ENCODE measurements at regions not wholly inside any gene's neighbourhood (a gene's known extent, or its start where the extent isn't known, plus 50 kb on each side); places are given as distances from the start of the nearest gene placed in this dataset.

- no peak for TF ChIP-seq CTCF (IDR thresholded peaks at IDR 0.05; ENCODE audit: low read depth, low read length, missing input control)
- no peak for TF ChIP-seq MAX (IDR thresholded peaks at IDR 0.05)
- no peak for TF ChIP-seq RAD21 (IDR thresholded peaks at IDR 0.05)
- peak; percentile 8 for TF ChIP-seq ATF3 (IDR thresholded peaks at IDR 0.05)
- no peak for TF ChIP-seq TAF1 (conservative IDR thresholded peaks at IDR 0.05)
- TF ChIP-seq RXRA (IDR thresholded peaks at IDR 0.05): peak in 1 of 2 donors; percentile 1
- no peak for TF ChIP-seq REST (IDR thresholded peaks at IDR 0.05)
- TF ChIP-seq JUND (IDR thresholded peaks at IDR 0.05): no peak
Measured at GRCh38 chr2:16015903-16016265, 75.5 kb downstream of the MYCN start.
